Lung (tissue), 11 donors: ENCODE measurements at regions not wholly inside any gene's neighbourhood (a gene's known extent, or its start where the extent isn't known, plus 50 kb on each side); places are given as distances from the start of the nearest gene placed in this dataset.

ENCODE experiments used
- ATAC-seq: fragments of 200-7000 bp; cut with Tn5 transposase; one replicate; pipeline ENCODE4 v1.9.1; 2020; ENCODE audit warnings: moderate number of reproducible peaks; ENCODE audit not compliant: insufficient read depth, low FRiP score
- DNase-seq, 3 donors: peaks; one replicate each; pipeline ENCODE4 v3.0.0-alpha.2; 2013 to 2017
- H3K27ac ChIP-seq, 2 donors: one replicate each; pipeline ENCODE4 v1.5.1; 2013; ENCODE audit warnings: mild to moderate bottlenecking in 2 of 2, moderate library complexity in 2 of 2, control low read depth in 1 of 2, inconsistent platforms in 1 of 2, low read depth in 1 of 2, low read length in 1 of 2
- H3K27me3 ChIP-seq, 3 donors: one replicate each; pipeline ENCODE4 v1.5.1; 2013; ENCODE audit warnings: low read length in 2 of 3; ENCODE audit not compliant: control insufficient read depth in 3 of 3, insufficient read depth in 3 of 3
- H3K36me3 ChIP-seq, 4 donors: one replicate each; pipeline ENCODE4 v1.5.1; 2013; ENCODE audit warnings: low read length in 4 of 4, mild to moderate bottlenecking in 1 of 4, moderate library complexity in 1 of 4; ENCODE audit not compliant: control insufficient read depth in 4 of 4, insufficient read depth in 4 of 4
- H3K4me1 ChIP-seq, 5 donors: one replicate each; pipeline ENCODE4 v1.5.1; 2013; ENCODE audit warnings: low read length in 5 of 5, mild to moderate bottlenecking in 2 of 5, moderate library complexity in 1 of 5; ENCODE audit not compliant: control insufficient read depth in 5 of 5, insufficient read depth in 5 of 5
- H3K4me3 ChIP-seq: one replicate; pipeline ENCODE4 v1.5.1; 2013; ENCODE audit warnings: mild to moderate bottlenecking, control low read depth, moderate library complexity
- H3K9ac ChIP-seq, 2 donors: one replicate each; pipeline ENCODE4 v1.5.1; 2013; ENCODE audit warnings: low read length in 2 of 2, control low read depth in 1 of 2; ENCODE audit not compliant: insufficient read depth in 1 of 2
- H3K9me3 ChIP-seq, 4 donors: one replicate each; pipeline ENCODE4 v1.5.1; 2013; ENCODE audit warnings: low read length in 3 of 4, mild to moderate bottlenecking in 1 of 4, moderate library complexity in 1 of 4; ENCODE audit not compliant: control insufficient read depth in 4 of 4, insufficient read depth in 3 of 4
- WGBS, 2 donors: extraction: QIAGEN DNeasy Blood & Tissue Kit; methylation state at CpG; one replicate each; pipeline ENCODE4 v1.1.7; 2013; 5-methylcytosine and 5-hydroxymethylcytosine counted together
- TF ChIP-seq, protein P1 (sequence below): IDR thresholded peaks from 2 replicates; pipeline ENCODE4 v1.5.1; 2012; ENCODE audit warnings: mild to moderate bottlenecking; ENCODE audit errors: control extremely low read depth, extremely low read depth
- donor health status: control.
- donor health status: control.
- donor health status: Bipolar disorder and iron deficiency.
- donor health status: healthy.
- donor health status: DM: yes; HTN: yes; CAD: no.

DNA sequence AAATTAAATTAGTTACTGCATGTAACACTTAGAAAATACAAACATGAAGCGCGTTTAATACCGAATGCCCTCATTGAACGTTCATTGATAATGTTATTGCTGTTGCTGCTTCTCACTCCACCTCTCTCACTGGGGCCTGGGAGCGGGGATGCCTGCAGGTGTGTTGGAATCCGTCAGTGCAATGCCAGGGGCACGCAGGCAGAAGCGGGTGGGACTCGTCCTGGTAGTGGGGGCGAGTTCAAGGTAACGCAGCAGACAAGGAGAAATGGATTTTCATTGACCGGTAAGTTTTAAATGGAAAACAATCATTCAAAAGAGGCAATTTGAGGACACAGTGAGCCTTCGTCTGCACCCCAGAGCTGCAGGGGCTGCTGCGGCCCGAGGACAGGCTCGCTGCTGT, 71.2 kb upstream of the AFDN start:
- H3K4me1 ChIP-seq = peaks cover 0 to 8% (median 0%) of the 10 kb centered on the region in 5 donors
- TF ChIP-seq, protein P1, sequence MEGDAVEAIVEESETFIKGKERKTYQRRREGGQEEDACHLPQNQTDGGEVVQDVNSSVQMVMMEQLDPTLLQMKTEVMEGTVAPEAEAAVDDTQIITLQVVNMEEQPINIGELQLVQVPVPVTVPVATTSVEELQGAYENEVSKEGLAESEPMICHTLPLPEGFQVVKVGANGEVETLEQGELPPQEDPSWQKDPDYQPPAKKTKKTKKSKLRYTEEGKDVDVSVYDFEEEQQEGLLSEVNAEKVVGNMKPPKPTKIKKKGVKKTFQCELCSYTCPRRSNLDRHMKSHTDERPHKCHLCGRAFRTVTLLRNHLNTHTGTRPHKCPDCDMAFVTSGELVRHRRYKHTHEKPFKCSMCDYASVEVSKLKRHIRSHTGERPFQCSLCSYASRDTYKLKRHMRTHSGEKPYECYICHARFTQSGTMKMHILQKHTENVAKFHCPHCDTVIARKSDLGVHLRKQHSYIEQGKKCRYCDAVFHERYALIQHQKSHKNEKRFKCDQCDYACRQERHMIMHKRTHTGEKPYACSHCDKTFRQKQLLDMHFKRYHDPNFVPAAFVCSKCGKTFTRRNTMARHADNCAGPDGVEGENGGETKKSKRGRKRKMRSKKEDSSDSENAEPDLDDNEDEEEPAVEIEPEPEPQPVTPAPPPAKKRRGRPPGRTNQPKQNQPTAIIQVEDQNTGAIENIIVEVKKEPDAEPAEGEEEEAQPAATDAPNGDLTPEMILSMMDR = no peak
- no peaks in the 10 kb centered on the region for H3K36me3 ChIP-seq
- no peak for DNase-seq
- no peak overlapping the region for H3K27ac ChIP-seq
- no peaks in the 10 kb centered on the region for H3K27me3 ChIP-seq
- no peak overlapping the region for H3K9ac ChIP-seq
- whole genome bisulfite sequencing, 2 donors = 94 to 97% methylated on average over 16 of the region's 16 CpGs
- no peak for ATAC-seq
- no peaks in the 10 kb centered on the region for H3K9me3 ChIP-seq
- no peak overlapping the region for H3K4me3 ChIP-seq

DNA sequence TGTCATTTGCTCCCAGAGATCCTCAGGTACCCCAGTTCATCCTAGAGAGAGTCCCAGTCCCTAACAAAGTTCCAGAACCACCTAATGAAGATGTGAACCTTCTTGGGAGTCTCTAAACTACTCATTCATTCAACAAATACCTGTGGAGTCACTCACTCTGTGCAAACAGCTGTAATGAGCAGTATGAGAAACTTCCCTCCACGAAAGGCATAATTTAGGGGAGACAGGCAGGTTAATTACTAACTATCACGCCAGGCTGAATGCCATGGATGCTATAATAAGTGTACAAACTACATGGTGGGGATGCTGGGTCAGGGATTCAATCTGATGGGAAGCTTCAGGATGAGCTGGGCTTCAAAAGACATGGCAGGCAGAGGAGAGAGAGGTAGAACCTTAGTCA, 70.1 kb upstream of the AFDN start:
- 87 to 90% methylated on average over 2 of the region's 2 CpGs for WGBS, 2 donors
- H3K27ac ChIP-seq = no peak overlapping the region
- no peak overlapping the region for H3K9ac ChIP-seq
- no peaks in the 10 kb centered on the region for H3K27me3 ChIP-seq
- H3K4me3 ChIP-seq = no peak overlapping the region
- H3K4me1 ChIP-seq = peaks cover 0 to 10% (median 9%) of the 10 kb centered on the region in 5 donors
- TF ChIP-seq, protein P1 = no peak
- no peak for ATAC-seq
- H3K9me3 ChIP-seq = no peaks in the 10 kb centered on the region
- no peak for DNase-seq
- no peaks in the 10 kb centered on the region for H3K36me3 ChIP-seq

DNA sequence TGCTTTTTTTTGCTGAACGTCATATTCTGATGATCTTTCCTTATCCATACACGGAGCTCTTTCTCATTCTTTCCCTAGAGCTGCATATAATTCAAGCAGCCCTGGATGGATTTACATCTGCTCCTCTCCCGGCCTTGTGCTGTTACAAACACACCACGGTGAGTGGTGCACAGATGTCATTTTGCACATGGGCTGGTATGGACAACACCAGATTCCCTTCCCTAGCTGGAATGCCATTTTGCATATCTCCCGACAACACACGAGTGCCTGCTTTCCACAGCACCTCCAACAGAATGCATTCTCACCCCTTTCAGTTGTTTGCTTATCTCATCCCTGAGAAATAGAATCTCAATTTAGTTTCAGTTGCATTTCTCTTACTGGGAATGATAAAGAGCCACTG, 69.5 kb upstream of the AFDN start:
- no peak overlapping the region for H3K9ac ChIP-seq
- TF ChIP-seq, protein P1 = no peak
- WGBS, 2 donors = 87 to 89% methylated on average over 6 of the region's 6 CpGs
- H3K27ac ChIP-seq = no peak overlapping the region
- no peaks in the 10 kb centered on the region for H3K36me3 ChIP-seq
- H3K27me3 ChIP-seq = no peaks in the 10 kb centered on the region
- no peak for DNase-seq
- H3K9me3 ChIP-seq = no peaks in the 10 kb centered on the region
- H3K4me3 ChIP-seq = no peak overlapping the region
- no peak for ATAC-seq
- H3K4me1 ChIP-seq = peaks cover 0 to 13% (median 9%) of the 10 kb centered on the region in 5 donors

DNA sequence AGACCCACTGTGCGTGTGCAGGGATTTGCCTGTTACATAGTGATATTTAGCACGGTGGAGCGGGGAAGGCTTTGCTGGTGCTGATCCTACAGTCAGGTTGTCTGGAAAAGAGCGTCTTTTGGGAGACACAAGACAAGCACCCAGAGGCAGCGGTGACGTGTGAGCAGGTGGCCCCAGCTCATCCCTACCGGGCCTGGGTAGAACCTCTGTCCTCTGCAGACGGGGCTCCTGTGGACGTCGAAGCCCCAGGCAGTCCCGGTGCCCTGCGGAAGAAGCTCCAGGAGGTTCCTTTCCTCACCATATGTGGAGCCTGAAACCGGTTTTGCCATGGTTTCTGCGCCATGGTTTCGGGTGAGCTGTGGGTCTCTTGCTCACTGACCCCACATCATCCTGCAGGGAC, 68.9 kb upstream of the AFDN start:
- DNase-seq (no peak), ATAC-seq (no peak)
- WGBS, 2 donors = 92 to 96% methylated on average over 15 of the region's 15 CpGs
- TF ChIP-seq, protein P1 = no peak
- H3K9me3 ChIP-seq = no peaks in the 10 kb centered on the region
- no peaks in the 10 kb centered on the region for H3K27me3 ChIP-seq
- no peak overlapping the region for H3K9ac ChIP-seq
- H3K36me3 ChIP-seq = no peaks in the 10 kb centered on the region
- H3K4me3 ChIP-seq = no peak overlapping the region
- no peak overlapping the region for H3K27ac ChIP-seq
- peaks cover 0 to 13% (median 10%) of the 10 kb centered on the region in 5 donors for H3K4me1 ChIP-seq
